Smooth muscle cell (in vitro differentiated cells): ENCODE measurements at regions not wholly inside any gene's neighbourhood (a gene's known extent, or its start where the extent isn't known, plus 50 kb on each side); places are given as distances from the start of the nearest gene placed in this dataset.

Experiments used
- DNase-seq: peaks from one replicate; lab custom pipeline; 2025; ENCODE audit not compliant: unreplicated experiment; lab: John Stamatoyannopoulos, UW
- H2AFZ ChIP-seq: fragments of 200-600 bp; sonication (generic); 2 replicates; pipeline ENCODE4 v1.6.0; 2016; ENCODE audit warnings: antibody characterized with exemption, low read depth, mild to moderate bottlenecking
- H3F3A ChIP-seq: fragments of 200-600 bp; sonication (generic); 2 replicates; pipeline ENCODE4 v1.6.0; 2017; ENCODE audit warnings: antibody characterized with exemption, low read depth
- H3K27ac ChIP-seq: fragments of 200-600 bp; sonication (generic); 2 replicates; pipeline ENCODE4 v1.5.1; 2016; ENCODE audit warnings: low read depth, mild to moderate bottlenecking
- H3K27me3 ChIP-seq: fragments of 200-600 bp; sonication (generic); 2 replicates; pipeline ENCODE4 v1.6.1; 2016; ENCODE audit warnings: low read depth, mild to moderate bottlenecking
- H3K36me3 ChIP-seq: fragments of 200-600 bp; sonication (generic); 2 replicates; pipeline ENCODE4 v1.5.1; 2016; ENCODE audit warnings: low read depth
- H3K4me1 ChIP-seq: fragments of 200-600 bp; sonication (generic); 2 replicates; pipeline ENCODE4 v1.5.1; 2016; ENCODE audit warnings: low read depth
- H3K4me2 ChIP-seq: fragments of 200-600 bp; sonication (generic); 2 replicates; pipeline ENCODE4 v1.6.0; 2016; ENCODE audit warnings: mild to moderate bottlenecking
- H3K4me3 ChIP-seq: fragments of 200-600 bp; sonication (generic); 2 replicates; pipeline ENCODE4 v1.5.1; 2016; ENCODE audit warnings: mild to moderate bottlenecking
- H3K79me2 ChIP-seq: fragments of 200-600 bp; sonication (generic); 2 replicates; pipeline ENCODE4 v1.6.0; 2016; ENCODE audit warnings: low read depth, mild to moderate bottlenecking
- H3K9ac ChIP-seq: fragments of 200-600 bp; sonication (generic); 2 replicates; pipeline ENCODE4 v1.6.0; 2016; ENCODE audit warnings: low read depth
- H3K9me3 ChIP-seq: fragments of 200-600 bp; sonication (generic); replicated peaks from 2 replicates; pipeline ENCODE4 v1.5.1; 2016; ENCODE audit warnings: low read depth
- H4K20me1 ChIP-seq: fragments of 200-600 bp; sonication (generic); 2 replicates; pipeline ENCODE4 v1.6.0; 2016; ENCODE audit warnings: low read depth
- CTCF ChIP-seq: fragments of 200-600 bp; sonication (generic); IDR thresholded peaks from 2 replicates; pipeline ENCODE4 v1.5.1; 2017; ENCODE audit warnings: borderline replicate concordance, mild to moderate bottlenecking, antibody characterized with exemption; ENCODE audit not compliant: insufficient read depth, poor library complexity, severe bottlenecking
- whole genome bisulfite sequencing: methylation state at CpG from one replicate; pipeline ENCODE4 v1.1.7; 2016; ENCODE audit warnings: low lambda C conversion rate; 5-methylcytosine and 5-hydroxymethylcytosine counted together

- WGBS = 94% methylated on average over 2 of the region's 2 CpGs
- Histone ChIP-seq H3K27ac (no peak overlapping the region), H3K9me3 (no peaks in the 10 kb centered on the region), H3K79me2 (no peaks in the 10 kb centered on the region), H3K4me3 (no peak overlapping the region), H3K4me1 (no peaks in the 10 kb centered on the region), H3K4me2 (no peak overlapping the region), H3K27me3 (no peaks in the 10 kb centered on the region), H3K36me3 (no peaks in the 10 kb centered on the region), H3F3A (no peaks in the 10 kb centered on the region), H4K20me1 (no peaks in the 10 kb centered on the region), H2AFZ (no peak overlapping the region), H3K9ac (no peak overlapping the region)
- DNase-seq = no peak
- TF ChIP-seq CTCF = no peak
Observed at GRCh38 chr13:68676513-68677115, 1431.0 kb upstream of the ATXN8OS start.

- Histone ChIP-seq H3K4me2 (no peak overlapping the region), H3K4me3 (no peak overlapping the region), H2AFZ (no peak overlapping the region), H3K9ac (no peak overlapping the region), H3K79me2 (no peaks in the 10 kb centered on the region), H3K27ac (no peak overlapping the region), H4K20me1 (no peaks in the 10 kb centered on the region), H3K36me3 (no peaks in the 10 kb centered on the region), H3K4me1 (no peaks in the 10 kb centered on the region), H3K9me3 (no peaks in the 10 kb centered on the region), H3K27me3 (no peaks in the 10 kb centered on the region), H3F3A (no peaks in the 10 kb centered on the region)
- WGBS = 80% methylated on average over 2 of the region's 2 CpGs
- no peak for DNase-seq
- TF ChIP-seq CTCF = no peak
Observed at GRCh38 chr13:68675209-68675608, 1432.4 kb upstream of the ATXN8OS start.

- 81% methylated on average over 3 of the region's 3 CpGs for WGBS
- Histone ChIP-seq H3F3A (no peaks in the 10 kb centered on the region), H3K27ac (no peak overlapping the region), H4K20me1 (no peaks in the 10 kb centered on the region), H3K79me2 (no peaks in the 10 kb centered on the region), H3K27me3 (no peaks in the 10 kb centered on the region), H3K9ac (no peak overlapping the region), H3K4me1 (no peaks in the 10 kb centered on the region), H3K9me3 (no peaks in the 10 kb centered on the region), H3K4me3 (no peak overlapping the region), H3K4me2 (no peak overlapping the region), H2AFZ (no peak overlapping the region), H3K36me3 (no peaks in the 10 kb centered on the region)
- no peak for TF ChIP-seq CTCF
- no peak for DNase-seq
Observed at GRCh38 chr13:68667863-68668262, 1437.7 kb upstream of the PCDH9 start.

DNA sequence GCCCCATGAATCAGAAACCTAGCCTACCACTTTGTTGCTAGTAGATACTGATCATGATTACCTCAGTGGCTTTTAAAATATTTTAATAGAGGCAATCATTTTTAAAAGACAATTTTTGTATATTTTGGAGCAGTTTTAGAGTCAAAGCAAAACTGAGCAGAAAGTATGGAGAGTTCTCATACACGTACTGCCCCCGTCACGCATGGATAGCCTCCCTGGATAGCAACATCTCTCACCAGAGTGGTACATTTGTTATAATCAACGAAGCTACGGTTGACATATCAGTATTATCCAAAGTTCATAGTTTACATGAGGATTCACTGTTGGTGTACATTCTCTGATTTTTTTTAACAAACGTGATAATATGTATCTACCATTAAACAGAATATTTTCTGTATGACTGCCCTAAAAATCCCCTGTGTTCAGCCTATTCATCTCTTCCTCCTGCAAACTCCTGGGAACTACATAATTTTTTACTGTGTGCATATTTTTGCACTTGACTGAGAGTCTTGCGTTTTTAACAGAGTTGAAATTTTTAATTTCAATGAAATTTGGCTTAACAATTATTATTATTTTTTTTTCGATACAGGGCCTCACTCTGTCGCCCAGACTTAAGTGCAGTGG lies 1436.8 kb upstream of the PCDH9 start:
- H3K9ac ChIP-seq = no peak overlapping the region
- no peaks in the 10 kb centered on the region for H3K4me1 ChIP-seq
- no peak for DNase-seq
- no peaks in the 10 kb centered on the region for H3K9me3 ChIP-seq
- H3K4me2 ChIP-seq = no peak overlapping the region
- no peaks in the 10 kb centered on the region for H3F3A ChIP-seq
- H3K36me3 ChIP-seq = no peaks in the 10 kb centered on the region
- H3K27me3 ChIP-seq = no peaks in the 10 kb centered on the region
- H3K4me3 ChIP-seq = no peak overlapping the region
- no peak for TF ChIP-seq CTCF
- no peaks in the 10 kb centered on the region for H4K20me1 ChIP-seq
- H3K79me2 ChIP-seq = no peaks in the 10 kb centered on the region
- no peak overlapping the region for H3K27ac ChIP-seq
- 82% methylated on average over 9 of the region's 9 CpGs for whole genome bisulfite sequencing
- H2AFZ ChIP-seq = no peak overlapping the region
